Right lobe of liver (tissue), 4 donors: ENCODE measurements at regions not wholly inside any gene's neighbourhood (a gene's known extent, or its start where the extent isn't known, plus 50 kb on each side); places are given as distances from the start of the nearest gene placed in this dataset.

Experiments used
- CTCF ChIP-seq, 4 donors: fragments of 200-600 bp in 3 of 4; fragments of 450-650 bp in 1 of 4; IDR thresholded peaks; one replicate each; pipeline versions ENCODE4 v1.5.1 to v1.8.0; 2016 to 2022; ENCODE audit warnings: antibody characterized with exemption in 4 of 4, mild to moderate bottlenecking in 2 of 4
- POLR2A ChIP-seq: fragments of 450-650 bp; IDR thresholded peaks from one replicate; pipeline ENCODE4 v1.6.1; 2017; ENCODE audit warnings: antibody characterized with exemption, mild to moderate bottlenecking
- donor health status: DM: no; HTN: no; CAD: no.
- donor health status: DM: no; HTN: no; CAD: no.
- donor health status: DM: no; HTN: yes; CAD: no.

GRCh38 chr9:23343226-23343625, 482.8 kb downstream of the ELAVL2 start:
- no peak for TF ChIP-seq CTCF (IDR thresholded peaks at IDR 0.05)
- TF ChIP-seq POLR2A, result peak; percentile 19
